ENCODE measurements at regions not wholly inside any gene's neighbourhood (a gene's known extent, or its start where the extent isn't known, plus 50 kb on each side); places are given as distances from the start of the nearest gene placed in this dataset.

DNA sequence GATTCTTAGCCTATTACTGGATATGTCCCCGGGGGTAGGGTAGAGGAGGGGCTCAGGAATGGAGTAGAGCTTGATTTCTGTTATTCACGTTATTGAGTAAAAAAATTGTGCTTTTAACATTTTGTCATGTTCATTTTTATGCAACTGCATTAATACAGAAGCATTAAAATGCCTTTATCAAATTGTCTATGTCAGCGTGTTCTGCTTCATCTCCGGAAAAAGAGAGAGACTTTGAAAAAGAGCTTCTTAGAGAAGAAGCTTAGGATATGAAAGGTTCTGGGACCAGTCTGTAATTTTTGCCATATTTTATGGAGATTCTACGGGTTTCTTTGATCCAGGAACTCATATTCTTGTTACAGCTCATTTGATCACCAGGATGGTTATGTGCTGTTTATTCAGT, 82.0 kb downstream of the SLC10A2 start:
- TF ChIP-seq CTCF (conservative IDR thresholded peaks at IDR 0.05) (no peak), ZFX (IDR thresholded peaks at IDR 0.05) (no peak)

All from C4-2B (cell line).